Naive thymus-derived CD8-positive, alpha-beta T cell (primary cell): ENCODE measurements at regions not wholly inside any gene's neighbourhood (a gene's known extent, or its start where the extent isn't known, plus 50 kb on each side); places are given as distances from the start of the nearest gene placed in this dataset.

Experiments used
- ATAC-seq, 2 donors: fragments of 150-1000 bp; cut with Tn5 transposase in 1 of 2; sonication (Bioruptor Pico), chemical (Tn5 transposase) in 1 of 2; 1 replicate in 1 of 2; 2 replicates in 1 of 2; pipeline ENCODE4 v1.10.0; 2021; ENCODE audit warnings: mild to moderate bottlenecking in 2 of 2, moderate library complexity in 2 of 2
- POLR2A ChIA-PET: fragments of 350-600 bp; sonication (Branson Sonifier 250); formaldehyde crosslinking; loops from one replicate; lab custom pipeline; 2021; ENCODE audit warnings: antibody characterized with exemption; lab: Charles Lee
- DNase-seq, 10 donors: peaks; one replicate each; pipeline versions ENCODE4 v3.0.0 to v3.0.0-alpha.2; 2020 to 2022
- H3K27ac Mint-ChIP-seq, 10 donors: one replicate each; pipeline ENCODE4 v1.8.0; 2020 to 2022; ENCODE audit warnings: mild to moderate bottlenecking in 10 of 10, mixed read lengths in 10 of 10, moderate library complexity in 4 of 10, inconsistent platforms in 1 of 10
- H3K27me3 Mint-ChIP-seq, 5 donors: one replicate each; pipeline ENCODE4 v1.8.0; 2021 to 2022; ENCODE audit warnings: mixed read lengths in 5 of 5
- H3K36me3 Mint-ChIP-seq, 3 donors: one replicate each; pipeline ENCODE4 v1.8.0; 2020 to 2022; ENCODE audit warnings: mixed read lengths in 3 of 3, mild to moderate bottlenecking in 2 of 3, inconsistent platforms in 1 of 3
- H3K4me1 Mint-ChIP-seq, 4 donors: one replicate each; pipeline ENCODE4 v1.8.0; 2021 to 2022; ENCODE audit warnings: mixed read lengths in 4 of 4
- H3K4me3 Mint-ChIP-seq, 10 donors: one replicate each; pipeline ENCODE4 v1.8.0; 2020 to 2022; ENCODE audit warnings: mild to moderate bottlenecking in 10 of 10, mixed read lengths in 10 of 10, moderate library complexity in 6 of 10, inconsistent platforms in 1 of 10
- H3K9me3 Mint-ChIP-seq, 9 donors: one replicate each; pipeline ENCODE4 v1.8.0; 2020 to 2022; ENCODE audit warnings: mixed read lengths in 9 of 9, mild to moderate bottlenecking in 3 of 9, inconsistent platforms in 1 of 9, moderate library complexity in 1 of 9

DNA sequence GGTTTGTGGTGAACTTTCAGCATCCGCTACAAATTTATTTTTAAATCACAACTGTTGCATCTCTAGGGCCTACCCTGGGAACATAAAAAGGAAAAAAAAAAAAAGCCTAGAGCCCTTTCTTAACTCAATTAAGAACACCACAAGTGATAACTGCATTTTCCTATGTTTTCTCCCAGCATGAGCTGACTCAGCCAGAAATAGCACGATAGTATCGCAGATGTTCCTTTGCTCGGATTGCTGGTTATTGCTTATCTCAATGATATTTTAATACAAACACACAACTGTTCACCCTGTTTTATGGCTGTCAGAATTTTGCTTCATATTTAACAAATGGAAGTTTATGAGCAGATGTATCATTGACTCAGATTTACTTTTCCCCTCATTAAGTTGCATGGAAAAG lies 251.8 kb upstream of the SUCLG2 start:
- peak overlapping the region in 6 of 10 donors; percentile 7 to 42 (median 26) for H3K4me3 Mint-ChIP-seq

DNA sequence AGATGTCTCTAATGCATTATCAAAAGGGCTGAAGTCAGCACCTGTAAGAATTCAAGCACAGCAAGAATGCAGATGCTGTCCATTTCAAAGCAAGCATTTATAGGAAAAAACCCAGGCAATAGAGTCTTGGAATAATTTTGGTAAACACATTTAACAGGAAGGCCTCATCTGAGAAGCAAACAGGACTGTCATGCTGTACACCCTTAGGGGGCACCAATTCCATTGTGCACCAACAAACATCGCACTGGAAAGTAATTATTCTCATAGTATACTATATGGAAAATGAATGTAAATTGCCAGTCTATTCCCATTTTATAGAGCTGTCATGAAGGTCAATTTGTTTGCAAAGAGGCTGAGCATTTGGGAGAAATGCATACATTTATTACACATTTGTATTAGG lies 247.3 kb upstream of the SUCLG2 start:
- no peak for ATAC-seq
- Mint-ChIP-seq H3K36me3 (no peaks in the 10 kb centered on the region), H3K4me3 (no peak overlapping the region), H3K27me3 (no peaks in the 10 kb centered on the region), H3K27ac (no peak overlapping the region), H3K4me1 (peaks cover 5 to 20% (median 11%) of the 10 kb centered on the region in 4 donors), H3K9me3 (no peaks in the 10 kb centered on the region)
- POLR2A ChIA-PET: interaction anchor here (1.8 kb wide), 1 partner anchor 46 kb away, joined by 3 read pairs; no protein-coding TSS in a partner anchor
- peak in 4 of 10 donors; percentile 7 to 34 (median 30) for DNase-seq

More for the DNA sequence above, 251.8 kb upstream of the SUCLG2 start:
- peak in 1 of 10 donors; percentile 2 for DNase-seq
- Mint-ChIP-seq H3K36me3 (no peaks in the 10 kb centered on the region), H3K9me3 (no peaks in the 10 kb centered on the region), H3K4me1 (peaks cover 15 to 23% (median 21%) of the 10 kb centered on the region in 4 donors), H3K27ac (peak overlapping the region in 1 of 10 donors; percentile 60), H3K27me3 (no peaks in the 10 kb centered on the region)
- no peak for ATAC-seq
- POLR2A ChIA-PET: no interaction called here

DNA sequence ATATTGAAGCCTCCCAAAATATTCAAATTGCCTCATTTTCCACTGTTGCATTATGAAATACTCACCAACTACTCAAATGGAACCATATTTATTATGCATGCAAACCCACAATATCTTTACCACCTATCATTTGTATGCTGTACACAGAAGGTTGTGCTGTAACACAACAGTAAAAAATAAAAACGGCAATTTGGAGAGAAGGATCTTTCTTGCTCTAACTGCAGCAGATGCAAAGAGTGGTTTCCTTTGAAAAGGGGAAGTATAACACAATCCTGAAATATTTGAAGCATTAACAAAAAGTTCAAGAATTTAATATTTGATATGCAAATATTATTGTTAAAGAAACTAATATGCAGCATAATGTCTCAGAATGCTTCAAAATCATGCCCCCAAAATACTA lies 244.5 kb upstream of the SUCLG2 start:
- DNase-seq (no peak), ATAC-seq (no peak)
- no peaks in the 10 kb centered on the region for H3K36me3 Mint-ChIP-seq
- no peak overlapping the region for H3K27ac Mint-ChIP-seq
- H3K9me3 Mint-ChIP-seq: no peaks in the 10 kb centered on the region
- H3K4me3 Mint-ChIP-seq: no peak overlapping the region
- POLR2A ChIA-PET: no interaction called here
- no peaks in the 10 kb centered on the region for H3K27me3 Mint-ChIP-seq
- peaks cover 0 to 9% (median 3%) of the 10 kb centered on the region in 4 donors for H3K4me1 Mint-ChIP-seq

GRCh38 chr3:67897351-67898336 lies 243.2 kb upstream of the SUCLG2 start:
- peaks cover 0 to 9% (median 3%) of the 10 kb centered on the region in 4 donors for H3K4me1 Mint-ChIP-seq
- POLR2A ChIA-PET: no interaction called here
- H3K27me3 Mint-ChIP-seq: no peaks in the 10 kb centered on the region
- DNase-seq (no peak), ATAC-seq (no peak)
- no peaks in the 10 kb centered on the region for H3K36me3 Mint-ChIP-seq
- no peak overlapping the region for H3K4me3 Mint-ChIP-seq
- H3K27ac Mint-ChIP-seq: peak overlapping the region in 1 of 10 donors; percentile 36
- H3K9me3 Mint-ChIP-seq: no peaks in the 10 kb centered on the region

GRCh38 chr3:67896130-67896529 lies 241.7 kb upstream of the SUCLG2 start:
- Mint-ChIP-seq H3K36me3 (peaks cover 0 to 6% (median 0%) of the 10 kb centered on the region in 3 donors), H3K27me3 (no peaks in the 10 kb centered on the region), H3K27ac (no peak overlapping the region), H3K4me3 (no peak overlapping the region), H3K9me3 (peaks cover 0 to 6% (median 2%) of the 10 kb centered on the region in 9 donors), H3K4me1 (peaks cover 0 to 9% (median 0%) of the 10 kb centered on the region in 4 donors)
- POLR2A ChIA-PET: no interaction called here
- DNase-seq (no peak), ATAC-seq (no peak)

DNA sequence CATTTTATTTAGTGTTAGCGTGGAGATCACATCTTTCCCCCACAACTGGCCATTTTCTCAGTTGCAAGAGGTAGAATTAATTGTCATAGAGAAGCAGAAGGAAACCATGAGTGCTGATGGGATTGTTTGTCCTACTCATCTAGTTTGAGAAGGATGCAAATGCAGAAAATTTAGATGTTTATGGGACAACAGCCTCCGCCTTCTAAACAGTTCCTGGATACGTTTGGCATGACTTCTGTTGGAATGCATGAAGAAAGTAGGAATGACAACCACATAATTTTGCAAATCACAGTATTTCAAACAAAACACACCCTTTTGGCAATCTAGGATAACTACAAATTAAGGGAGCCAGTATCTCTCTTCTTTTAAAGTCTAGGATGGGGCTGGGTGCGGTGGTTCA lies 240.1 kb upstream of the SUCLG2 start:
- no peak overlapping the region for H3K27ac Mint-ChIP-seq
- DNase-seq (no peak), ATAC-seq (no peak)
- H3K4me1 Mint-ChIP-seq: peaks cover 0 to 9% (median 0%) of the 10 kb centered on the region in 4 donors
- POLR2A ChIA-PET: no interaction called here
- H3K36me3 Mint-ChIP-seq: peaks cover 0 to 21% (median 10%) of the 10 kb centered on the region in 3 donors
- H3K4me3 Mint-ChIP-seq: no peak overlapping the region
- H3K9me3 Mint-ChIP-seq: peaks cover 4 to 22% (median 11%) of the 10 kb centered on the region in 9 donors
- H3K27me3 Mint-ChIP-seq: no peaks in the 10 kb centered on the region

DNA sequence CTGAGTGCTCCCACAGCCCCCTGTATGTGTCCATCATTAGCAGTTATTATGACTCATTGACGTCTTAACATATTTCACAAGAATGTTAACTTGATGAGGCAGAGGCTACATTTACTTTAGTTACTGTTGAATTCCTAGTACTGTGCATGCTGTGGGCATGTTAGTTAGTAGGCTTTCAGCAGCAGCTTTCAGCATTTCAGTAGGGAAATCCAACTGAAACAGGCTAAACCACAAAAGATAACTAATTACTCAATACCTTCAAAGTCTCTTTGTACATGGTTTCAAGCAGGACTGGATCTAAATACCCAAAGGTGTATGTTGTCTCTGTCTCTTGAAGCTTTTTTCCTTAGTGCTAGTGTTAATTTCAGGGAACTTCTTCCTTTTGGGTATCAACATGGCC lies 229.9 kb upstream of the SUCLG2 start:
- Mint-ChIP-seq H3K9me3 (peaks cover 0 to 20% (median 6%) of the 10 kb centered on the region in 9 donors), H3K27me3 (peaks cover 0 to 3% (median 0%) of the 10 kb centered on the region in 5 donors), H3K27ac (no peak overlapping the region), H3K4me1 (no peaks in the 10 kb centered on the region), H3K36me3 (peaks cover 2 to 14% (median 14%) of the 10 kb centered on the region in 3 donors), H3K4me3 (no peak overlapping the region)
- ATAC-seq (no peak), DNase-seq (no peak)
- POLR2A ChIA-PET: no interaction called here

DNA sequence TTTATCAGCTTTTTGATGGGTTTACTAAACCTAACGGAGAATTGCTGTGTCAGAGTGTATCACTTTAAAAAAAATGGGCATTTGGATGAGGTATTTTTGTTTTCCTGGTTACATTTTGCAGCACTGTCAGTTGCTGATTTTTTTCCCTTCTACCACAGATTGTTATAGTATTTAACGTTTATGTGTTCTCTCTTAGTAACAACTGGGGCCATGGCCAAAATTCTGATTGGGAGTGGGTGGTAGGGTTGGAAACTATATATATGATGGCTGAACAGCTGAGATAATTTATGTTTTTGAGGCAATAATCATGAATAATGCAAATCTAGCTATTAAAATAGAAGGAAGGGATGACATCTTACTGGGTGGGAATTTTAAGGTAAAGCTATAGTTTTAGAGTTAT lies 229.4 kb upstream of the SUCLG2 start:
- Mint-ChIP-seq H3K36me3 (peaks cover 2 to 13% (median 10%) of the 10 kb centered on the region in 3 donors), H3K4me3 (no peak overlapping the region), H3K9me3 (peaks cover 0 to 15% (median 5%) of the 10 kb centered on the region in 9 donors), H3K4me1 (no peaks in the 10 kb centered on the region), H3K27me3 (peaks cover 0 to 3% (median 0%) of the 10 kb centered on the region in 5 donors), H3K27ac (no peak overlapping the region)
- POLR2A ChIA-PET: no interaction called here
- DNase-seq (no peak), ATAC-seq (no peak)

GRCh38 chr3:67882981-67883380 lies 228.6 kb upstream of the SUCLG2 start:
- Mint-ChIP-seq H3K36me3 (peaks cover 2 to 13% (median 8%) of the 10 kb centered on the region in 3 donors), H3K9me3 (peaks cover 0 to 9% (median 2%) of the 10 kb centered on the region in 9 donors), H3K27ac (peak overlapping the region in 1 of 10 donors; percentile 69), H3K4me3 (no peak overlapping the region), H3K27me3 (peaks cover 0 to 3% (median 0%) of the 10 kb centered on the region in 5 donors), H3K4me1 (no peaks in the 10 kb centered on the region)
- POLR2A ChIA-PET: no interaction called here
- ATAC-seq: no peak
- DNase-seq: no peak

DNA sequence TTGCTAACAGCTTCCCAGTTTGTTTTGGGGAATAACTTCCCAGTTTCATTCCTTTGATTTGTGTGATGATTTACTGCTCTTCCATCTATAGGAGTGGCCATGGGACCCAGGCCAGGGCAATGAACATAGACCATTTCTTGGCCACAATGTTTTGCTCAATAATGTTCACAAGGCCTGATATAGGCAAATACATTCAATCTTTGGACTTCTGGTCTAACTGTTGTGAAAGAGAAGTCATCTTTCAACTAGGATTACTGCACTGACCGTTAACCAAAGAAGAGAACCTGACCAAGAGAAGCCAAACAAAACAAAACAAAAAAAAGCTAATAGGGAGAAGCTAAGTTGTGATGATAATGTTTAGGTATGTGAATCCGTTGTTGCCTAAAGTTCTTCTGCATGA lies 221.8 kb upstream of the SUCLG2 start:
- Mint-ChIP-seq H3K27me3 (peaks cover 0 to 3% (median 2%) of the 10 kb centered on the region in 5 donors), H3K27ac (no peak overlapping the region)
- POLR2A ChIA-PET: no interaction called here

DNA sequence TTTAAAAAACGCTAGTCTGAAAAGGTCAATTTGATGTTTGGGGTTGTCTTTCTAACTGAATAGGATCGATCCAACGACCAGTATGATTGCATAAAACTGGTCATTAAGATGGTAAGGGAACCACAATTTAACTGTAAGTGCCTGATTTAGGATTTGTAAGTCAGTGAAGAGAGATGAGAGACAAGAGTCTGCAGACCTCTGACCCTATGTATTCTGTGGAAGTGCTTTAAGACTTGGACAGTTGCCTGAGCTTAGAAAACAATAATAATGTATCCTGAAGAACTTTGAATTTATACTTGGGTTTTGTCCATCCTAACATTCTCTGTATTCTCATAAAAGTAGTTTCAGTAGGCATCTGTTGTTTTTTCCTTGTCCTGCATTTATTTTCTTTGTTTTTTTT lies 221.4 kb upstream of the SUCLG2 start:
- Mint-ChIP-seq H3K27me3 (peaks cover 0 to 3% (median 2%) of the 10 kb centered on the region in 5 donors), H3K36me3 (peaks cover 0 to 2% (median 0%) of the 10 kb centered on the region in 3 donors), H3K4me3 (no peak overlapping the region), H3K9me3 (no peaks in the 10 kb centered on the region), H3K27ac (no peak overlapping the region), H3K4me1 (no peaks in the 10 kb centered on the region)
- DNase-seq (no peak), ATAC-seq (no peak)
- POLR2A ChIA-PET: no interaction called here

More for the DNA sequence above, 221.8 kb upstream of the SUCLG2 start:
- Mint-ChIP-seq H3K4me3 (no peak overlapping the region), H3K36me3 (peaks cover 0 to 2% (median 0%) of the 10 kb centered on the region in 3 donors), H3K4me1 (no peaks in the 10 kb centered on the region), H3K9me3 (no peaks in the 10 kb centered on the region)
- DNase-seq: no peak
- no peak for ATAC-seq

DNA sequence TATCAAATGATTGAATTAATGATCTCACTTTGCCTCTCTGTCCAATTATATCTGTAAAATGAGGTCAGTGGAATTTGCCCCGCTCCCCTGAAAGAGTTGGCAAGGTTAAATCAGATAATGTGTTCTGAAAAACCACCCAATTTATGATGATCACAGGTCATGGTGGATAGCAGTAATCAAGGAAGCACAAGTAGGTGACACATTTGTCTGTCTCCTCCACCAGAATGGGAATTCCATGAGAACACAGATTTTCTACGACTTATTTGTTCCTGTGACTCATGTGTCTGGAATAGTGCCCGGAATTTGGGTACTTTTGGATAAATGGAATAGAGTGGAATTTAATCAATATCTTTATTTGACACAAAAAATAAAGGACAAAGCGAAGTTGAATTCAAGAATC lies 220.9 kb upstream of the SUCLG2 start:
- POLR2A ChIA-PET: no interaction called here
- peaks cover 0 to under 1% (median 0%) of the 10 kb centered on the region in 3 donors for H3K36me3 Mint-ChIP-seq
- peaks cover 0 to 2% (median 0%) of the 10 kb centered on the region in 5 donors for H3K27me3 Mint-ChIP-seq
- no peaks in the 10 kb centered on the region for H3K9me3 Mint-ChIP-seq
- no peak overlapping the region for H3K27ac Mint-ChIP-seq
- DNase-seq (no peak), ATAC-seq (no peak)
- no peaks in the 10 kb centered on the region for H3K4me1 Mint-ChIP-seq
- H3K4me3 Mint-ChIP-seq: no peak overlapping the region

- Mint-ChIP-seq H3K9me3 (peaks cover 0 to 4% (median 3%) of the 10 kb centered on the region in 9 donors), H3K27me3 (no peaks in the 10 kb centered on the region), H3K4me3 (no peak overlapping the region), H3K4me1 (peaks cover 0 to 1% (median 0%) of the 10 kb centered on the region in 4 donors), H3K27ac (peak overlapping the region in 1 of 10 donors; percentile 47), H3K36me3 (peaks cover 3 to 9% (median 4%) of the 10 kb centered on the region in 3 donors)
- POLR2A ChIA-PET: no interaction called here
- no peak for DNase-seq
- no peak for ATAC-seq
Observed at GRCh38 chr3:67870477-67870876, 216.1 kb upstream of the SUCLG2 start.
